SW480 (cell line): ENCODE measurements at regions not wholly inside any gene's neighbourhood (a gene's known extent, or its start where the extent isn't known, plus 50 kb on each side); places are given as distances from the start of the nearest gene placed in this dataset.

ENCODE experiments used
- DNase-seq: peaks from one replicate; pipeline ENCODE4 v3.0.0-alpha.2; 2016; ENCODE audit warnings: low spot score

GRCh38 chr17:72408641-72409040, 287.8 kb downstream of the SOX9 start:
- DNase-seq = no peak

GRCh38 chr17:72409405-72410002, 288.7 kb downstream of the SOX9 start:
- no peak for DNase-seq

- DNase-seq = peak; percentile 98
These were observed 290.3 kb downstream of the SOX9 start for GRCh38 chr17:72411124-72411563.

- no peak for DNase-seq
These were observed 291.8 kb downstream of the SOX9 start for GRCh38 chr17:72412650-72413076.

- peak; percentile 100 for DNase-seq
These were observed 292.5 kb downstream of the SOX9 start for GRCh38 chr17:72413077-72414031.

- no peak for DNase-seq
These were observed 293.2 kb downstream of the SOX9 start for GRCh38 chr17:72414032-72414396.

GRCh38 chr17:72414967-72415853, 294.4 kb downstream of the SOX9 start:
- DNase-seq = no peak

- DNase-seq = peak; percentile 96
These were observed 295.3 kb downstream of the SOX9 start for GRCh38 chr17:72416054-72416675.

- DNase-seq = no peak
These were observed 296.1 kb downstream of the SOX9 start for GRCh38 chr17:72416905-72417304.

GRCh38 chr17:72417627-72418026, 296.8 kb downstream of the SOX9 start:
- DNase-seq = no peak

- peak; percentile 81 for DNase-seq
These were observed 299.3 kb downstream of the SOX9 start for GRCh38 chr17:72419866-72420774.

- DNase-seq = no peak
These were observed 299.9 kb downstream of the SOX9 start for GRCh38 chr17:72420775-72421127.

GRCh38 chr17:72421128-72422092, 300.6 kb downstream of the SOX9 start:
- peak; percentile 100 for DNase-seq

- DNase-seq = no peak
These were observed 301.3 kb downstream of the SOX9 start for GRCh38 chr17:72422204-72422504.

- peak; percentile 98 for DNase-seq
These were observed 301.9 kb downstream of the SOX9 start for GRCh38 chr17:72422505-72423285.

GRCh38 chr17:72423286-72423589, 302.4 kb downstream of the SOX9 start:
- no peak for DNase-seq

- DNase-seq = no peak
These were observed 302.9 kb downstream of the SOX9 start for GRCh38 chr17:72423718-72424117.

- DNase-seq = no peak
These were observed 303.8 kb downstream of the SOX9 start for GRCh38 chr17:72424505-72425117.
